Endodermal cell (in vitro differentiated cells): ENCODE measurements at regions not wholly inside any gene's neighbourhood (a gene's known extent, or its start where the extent isn't known, plus 50 kb on each side); places are given as distances from the start of the nearest gene placed in this dataset.

Experiments
- DNase-seq: peaks from one replicate; pipeline ENCODE4 v3.0.0-alpha.2; 2017
- H3K27ac ChIP-seq: 2 replicates; pipeline ENCODE4 v1.5.1; 2013; ENCODE audit warnings: mild to moderate bottlenecking, low read depth, low read length, moderate library complexity
- H3K27me3 ChIP-seq: 2 replicates; pipeline ENCODE4 v1.6.1; 2013; ENCODE audit warnings: mild to moderate bottlenecking, low read length, moderate library complexity; ENCODE audit not compliant: insufficient read depth, control insufficient read depth, poor library complexity, severe bottlenecking
- H3K36me3 ChIP-seq: 2 replicates; pipeline ENCODE4 v1.7.0; 2013; ENCODE audit warnings: mild to moderate bottlenecking, low read length, moderate library complexity; ENCODE audit not compliant: control insufficient read depth, insufficient read depth
- H3K4me1 ChIP-seq: one replicate; pipeline ENCODE4 v1.7.0; 2013; ENCODE audit warnings: low read length; ENCODE audit not compliant: control insufficient read depth, insufficient read depth
- H3K4me3 ChIP-seq: 2 replicates; pipeline ENCODE4 v1.5.1; 2013; ENCODE audit warnings: mild to moderate bottlenecking, low read length, moderate library complexity
- H3K9ac ChIP-seq: 2 replicates; pipeline ENCODE4 v1.6.1; 2013; ENCODE audit warnings: mild to moderate bottlenecking, low read length, moderate library complexity; ENCODE audit not compliant: poor library complexity, severe bottlenecking; ENCODE audit errors: extremely low read depth
- H3K9me3 ChIP-seq: 2 replicates; pipeline ENCODE4 v1.6.1; 2013; ENCODE audit warnings: mild to moderate bottlenecking, low read length, moderate library complexity; ENCODE audit not compliant: control insufficient read depth
- H3K27ac Mint-ChIP-seq: 2 replicates; pipeline ENCODE4 v1.8.0; 2020; ENCODE audit warnings: mixed read lengths
- H3K27me3 Mint-ChIP-seq: 2 replicates; pipeline ENCODE4 v1.8.0; 2021; ENCODE audit warnings: mild to moderate bottlenecking, mixed read lengths; ENCODE audit not compliant: insufficient read depth
- H3K36me3 Mint-ChIP-seq: 2 replicates; pipeline ENCODE4 v1.8.0; 2020; ENCODE audit warnings: low read depth, mixed read lengths
- H3K4me1 Mint-ChIP-seq: 2 replicates; pipeline ENCODE4 v1.8.0; 2020; ENCODE audit warnings: mixed read lengths
- H3K4me3 Mint-ChIP-seq: 2 replicates; pipeline ENCODE4 v1.8.0; 2020; ENCODE audit warnings: mild to moderate bottlenecking, moderate library complexity, mixed read lengths
- H3K9me3 Mint-ChIP-seq: 2 replicates; pipeline ENCODE4 v1.8.0; 2020; ENCODE audit warnings: mild to moderate bottlenecking, mixed read lengths
- WGBS, 2 experiments: methylation state at CpG; one replicate each; pipeline versions ENCODE4 v1.1.5 to v1.1.7; 2013; ENCODE audit warnings: missing lambda C conversion rate in 2 of 2, mixed read lengths in 1 of 2; ENCODE audit not compliant: insufficient coverage in 1 of 2, insufficient read length in 1 of 2; 5-methylcytosine and 5-hydroxymethylcytosine counted together
- TF ChIP-seq, protein P1 (sequence below): fragments of 200-600 bp; sonication (generic); conservative IDR thresholded peaks from 2 replicates; pipeline ENCODE4 v1.5.0; 2021; ENCODE audit warnings: antibody characterized with exemption, mild to moderate bottlenecking

DNA sequence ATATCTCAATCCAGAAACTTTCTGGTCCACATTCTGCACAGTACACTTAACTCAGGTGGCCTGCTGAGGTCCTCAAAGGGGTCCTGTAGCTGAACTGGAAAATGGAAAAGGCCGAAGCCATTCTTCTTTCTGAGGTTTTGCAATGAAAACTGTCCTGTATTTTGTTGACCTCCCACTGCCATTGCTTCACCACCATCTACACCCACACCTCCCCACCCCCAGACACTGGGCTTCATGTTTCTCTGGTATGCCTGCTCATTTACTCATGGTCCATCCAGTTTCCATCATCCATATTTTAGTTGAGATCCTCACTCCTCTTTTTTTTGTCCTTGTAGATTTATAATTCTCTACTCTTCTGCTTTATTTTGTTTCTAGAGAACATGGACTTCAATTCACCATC, 115.7 kb upstream of the SLC24A5 start:
- no peak overlapping the region for H3K27ac Mint-ChIP-seq
- Histone ChIP-seq H3K4me1 (no peaks in the 10 kb centered on the region), H3K9ac (no peak overlapping the region), H3K27me3 (no peaks in the 10 kb centered on the region), H3K9me3 (no peaks in the 10 kb centered on the region), H3K27ac (no peak overlapping the region), H3K36me3 (no peaks in the 10 kb centered on the region), H3K4me3 (no peak overlapping the region)
- no peaks in the 10 kb centered on the region for H3K36me3 Mint-ChIP-seq
- TF ChIP-seq, protein P1, sequence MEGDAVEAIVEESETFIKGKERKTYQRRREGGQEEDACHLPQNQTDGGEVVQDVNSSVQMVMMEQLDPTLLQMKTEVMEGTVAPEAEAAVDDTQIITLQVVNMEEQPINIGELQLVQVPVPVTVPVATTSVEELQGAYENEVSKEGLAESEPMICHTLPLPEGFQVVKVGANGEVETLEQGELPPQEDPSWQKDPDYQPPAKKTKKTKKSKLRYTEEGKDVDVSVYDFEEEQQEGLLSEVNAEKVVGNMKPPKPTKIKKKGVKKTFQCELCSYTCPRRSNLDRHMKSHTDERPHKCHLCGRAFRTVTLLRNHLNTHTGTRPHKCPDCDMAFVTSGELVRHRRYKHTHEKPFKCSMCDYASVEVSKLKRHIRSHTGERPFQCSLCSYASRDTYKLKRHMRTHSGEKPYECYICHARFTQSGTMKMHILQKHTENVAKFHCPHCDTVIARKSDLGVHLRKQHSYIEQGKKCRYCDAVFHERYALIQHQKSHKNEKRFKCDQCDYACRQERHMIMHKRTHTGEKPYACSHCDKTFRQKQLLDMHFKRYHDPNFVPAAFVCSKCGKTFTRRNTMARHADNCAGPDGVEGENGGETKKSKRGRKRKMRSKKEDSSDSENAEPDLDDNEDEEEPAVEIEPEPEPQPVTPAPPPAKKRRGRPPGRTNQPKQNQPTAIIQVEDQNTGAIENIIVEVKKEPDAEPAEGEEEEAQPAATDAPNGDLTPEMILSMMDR: no peak
- no peak for DNase-seq
- H3K4me1 Mint-ChIP-seq: peaks cover 2% of the 10 kb centered on the region
- no peaks in the 10 kb centered on the region for H3K27me3 Mint-ChIP-seq
- no peak overlapping the region for H3K4me3 Mint-ChIP-seq
- 100% methylated on average over 1 of the region's 1 CpG; no CpG with 5 or more reads in 1 of the 2 experiments for WGBS, 2 experiments
- no peaks in the 10 kb centered on the region for H3K9me3 Mint-ChIP-seq

DNA sequence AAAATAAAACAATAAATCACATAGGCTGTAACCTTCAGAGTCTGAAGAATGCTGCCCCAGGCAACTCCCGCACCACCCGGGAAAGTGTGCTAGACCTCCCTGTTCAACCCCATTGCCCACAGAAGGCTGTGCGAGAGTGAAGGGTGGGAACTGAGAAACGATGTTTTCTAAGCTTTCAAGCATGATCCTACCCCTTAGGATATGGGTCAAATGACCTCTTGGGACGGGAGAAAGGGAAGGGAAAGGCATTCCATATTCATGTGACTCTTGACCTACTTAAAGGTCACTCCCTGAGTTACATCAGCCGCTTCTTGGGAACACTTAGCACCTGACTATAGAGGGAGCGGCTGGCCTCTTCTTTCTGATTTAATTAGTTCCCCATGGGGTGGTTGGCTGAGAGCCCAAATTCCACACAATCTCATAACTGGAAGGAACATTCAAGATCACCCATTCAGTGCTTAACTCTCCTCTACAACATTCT, 114.7 kb upstream of the SLC24A5 start:
- no peaks in the 10 kb centered on the region for H3K36me3 ChIP-seq
- TF ChIP-seq, protein P1: no peak
- Mint-ChIP-seq H3K27ac (no peak overlapping the region), H3K36me3 (no peaks in the 10 kb centered on the region), H3K4me1 (peaks cover 2% of the 10 kb centered on the region), H3K27me3 (no peaks in the 10 kb centered on the region), H3K4me3 (no peak overlapping the region), H3K9me3 (no peaks in the 10 kb centered on the region)
- DNase-seq: peak; percentile 54
- H3K4me3 ChIP-seq: no peak overlapping the region
- no peak overlapping the region for H3K9ac ChIP-seq
- H3K27me3 ChIP-seq: no peaks in the 10 kb centered on the region
- no peaks in the 10 kb centered on the region for H3K4me1 ChIP-seq
- H3K27ac ChIP-seq: no peak overlapping the region
- no peaks in the 10 kb centered on the region for H3K9me3 ChIP-seq
- 69 to 93% methylated on average over 4 to 7 of the region's 7 CpGs for WGBS, 2 experiments

DNA sequence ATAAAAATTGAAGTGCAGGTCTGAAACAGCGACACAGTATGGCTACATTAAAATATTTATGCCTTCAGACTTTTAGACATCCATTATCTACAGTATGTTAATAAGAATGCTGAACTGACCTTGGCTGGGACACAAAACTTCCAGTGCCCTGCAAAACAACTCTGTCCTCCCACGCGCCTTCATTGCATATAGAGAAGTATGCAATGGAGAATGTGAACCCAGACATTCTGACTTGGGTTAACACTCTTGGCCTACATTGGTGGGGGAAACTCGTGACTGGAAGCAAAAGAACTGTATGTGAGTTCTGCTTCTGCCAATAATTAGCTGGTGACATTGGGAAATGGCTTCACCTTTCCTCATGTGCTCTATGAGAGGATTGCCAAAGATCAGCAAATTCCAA, 110.5 kb upstream of the SLC24A5 start:
- no peak overlapping the region for H3K4me3 Mint-ChIP-seq
- Histone ChIP-seq H3K4me3 (no peak overlapping the region), H3K27ac (no peak overlapping the region), H3K9ac (no peak overlapping the region), H3K36me3 (no peaks in the 10 kb centered on the region), H3K27me3 (no peaks in the 10 kb centered on the region), H3K4me1 (no peaks in the 10 kb centered on the region), H3K9me3 (no peaks in the 10 kb centered on the region)
- no peak overlapping the region for H3K27ac Mint-ChIP-seq
- WGBS, 2 experiments: 89 to 92% methylated on average over 4 of the region's 4 CpGs
- H3K9me3 Mint-ChIP-seq: no peaks in the 10 kb centered on the region
- H3K36me3 Mint-ChIP-seq: no peaks in the 10 kb centered on the region
- H3K4me1 Mint-ChIP-seq: no peaks in the 10 kb centered on the region
- TF ChIP-seq, protein P1: no peak
- no peak for DNase-seq
- H3K27me3 Mint-ChIP-seq: no peaks in the 10 kb centered on the region
